WTC11 (cell line): ENCODE measurements at regions not wholly inside any gene's neighbourhood (a gene's known extent, or its start where the extent isn't known, plus 50 kb on each side); places are given as distances from the start of the nearest gene placed in this dataset.

ENCODE experiments used
- ATAC-seq: fragments of 200-7000 bp; cut with Tn5 transposase; 2 replicates; pipeline ENCODE4 v1.10.0; 2021; ENCODE audit warnings: mild to moderate bottlenecking, moderate library complexity
- CTCF ChIA-PET: fragments of 300-600 bp; sonication (Branson Sonifier 250); formaldehyde crosslinking; loops from one replicate; lab custom pipeline; 2021; ENCODE audit warnings: antibody characterized with exemption; lab: Charles Lee
- POLR2A ChIA-PET: fragments of 350-600 bp; sonication (Branson Sonifier 250); formaldehyde crosslinking; loops from one replicate; lab custom pipeline; 2021; ENCODE audit warnings: antibody characterized with exemption; lab: Charles Lee
- DNase-seq: peaks from one replicate; pipeline ENCODE4 v3.0.0; 2021; ENCODE audit warnings: low spot score
- H3K27ac Mint-ChIP-seq: 2 replicates; pipeline ENCODE4 v1.8.0; 2021; ENCODE audit warnings: mixed read lengths
- H3K27me3 Mint-ChIP-seq: 2 replicates; pipeline ENCODE4 v1.8.0; 2021; ENCODE audit warnings: low read depth, mild to moderate bottlenecking, moderate library complexity, mixed read lengths
- H3K36me3 Mint-ChIP-seq: 2 replicates; pipeline ENCODE4 v1.8.0; 2021; ENCODE audit warnings: mixed read lengths
- H3K4me1 Mint-ChIP-seq: 2 replicates; pipeline ENCODE4 v1.8.0; 2022; ENCODE audit warnings: mixed read lengths
- H3K4me3 Mint-ChIP-seq: 2 replicates; pipeline ENCODE4 v1.8.0; 2021; ENCODE audit warnings: mild to moderate bottlenecking, moderate library complexity, mixed read lengths
- H3K9me3 Mint-ChIP-seq: 2 replicates; pipeline ENCODE4 v1.8.0; 2021; ENCODE audit warnings: mixed read lengths
- CTCF ChIP-seq: fragments of 200-600 bp; IDR thresholded peaks from 2 replicates; pipeline ENCODE4 v1.8.0; 2022; ENCODE audit warnings: antibody characterized with exemption
- E2F1 ChIP-seq: sonication (generic); formaldehyde crosslinking; IDR thresholded peaks from 2 replicates; pipeline ENCODE4 v1.8.0; 2022; ENCODE audit warnings: mild to moderate bottlenecking, missing genetic modification reagents
- E2F5 ChIP-seq: sonication (generic); formaldehyde crosslinking; IDR thresholded peaks from 2 replicates; pipeline ENCODE4 v1.8.1; 2022; ENCODE audit warnings: mild to moderate bottlenecking, moderate library complexity, missing genetic modification reagents
- FOXJ3 ChIP-seq: sonication (generic); formaldehyde crosslinking; IDR thresholded peaks from 2 replicates; pipeline ENCODE4 v1.9.0; 2021; ENCODE audit warnings: missing genetic modification reagents, mild to moderate bottlenecking, borderline replicate concordance
- GABPB1 ChIP-seq: sonication (generic); formaldehyde crosslinking; IDR thresholded peaks from 2 replicates; pipeline ENCODE4 v1.8.1; 2023; ENCODE audit warnings: mild to moderate bottlenecking, missing genetic modification reagents
- GTF2I ChIP-seq: fragments of 250-450 bp; sonication (Bioruptor Pico); conservative IDR thresholded peaks from 2 replicates; pipeline ENCODE4 v1.4.0; 2021; ENCODE audit warnings: mild to moderate bottlenecking
- JAZF1 ChIP-seq: fragments of 250-450 bp; sonication (Bioruptor Pico); IDR thresholded peaks from 2 replicates; pipeline ENCODE4 v1.9.0; 2021; ENCODE audit warnings: moderate library complexity, mild to moderate bottlenecking, inconsistent platforms
- JUN ChIP-seq: sonication (generic); formaldehyde crosslinking; IDR thresholded peaks from 2 replicates; pipeline ENCODE4 v1.8.0; 2023; ENCODE audit warnings: mild to moderate bottlenecking, missing genetic modification reagents
- KAT7 ChIP-seq: sonication (generic); formaldehyde crosslinking; IDR thresholded peaks from 2 replicates; pipeline ENCODE4 v1.8.1; 2023; ENCODE audit warnings: missing genetic modification reagents, mild to moderate bottlenecking, borderline replicate concordance
- OVOL2 ChIP-seq: fragments of 250-450 bp; sonication (Bioruptor Pico); IDR thresholded peaks from 2 replicates; pipeline ENCODE4 v1.9.0; 2021; ENCODE audit warnings: mild to moderate bottlenecking, borderline replicate concordance
- PRRX2 ChIP-seq: fragments of 250-450 bp; sonication (Bioruptor Pico); IDR thresholded peaks from 2 replicates; pipeline ENCODE4 v1.8.0; 2021; ENCODE audit warnings: mild to moderate bottlenecking
- SP1 ChIP-seq: sonication (generic); formaldehyde crosslinking; conservative IDR thresholded peaks from 2 replicates; pipeline ENCODE4 v1.8.1; 2022; ENCODE audit warnings: missing genetic modification reagents
- TP53 ChIP-seq: sonication (generic); formaldehyde crosslinking; IDR thresholded peaks from 2 replicates; pipeline ENCODE4 v1.8.1; 2023; ENCODE audit warnings: mild to moderate bottlenecking, missing genetic modification reagents
- USF2 ChIP-seq: sonication (generic); formaldehyde crosslinking; IDR thresholded peaks from 2 replicates; pipeline ENCODE4 v1.8.1; 2023; ENCODE audit warnings: mild to moderate bottlenecking, missing genetic modification reagents, moderate library complexity
- ZNF121 ChIP-seq: sonication (generic); formaldehyde crosslinking; IDR thresholded peaks from 2 replicates; pipeline ENCODE4 v1.8.0; 2023; ENCODE audit warnings: missing genetic modification reagents
- ZNF512 ChIP-seq: sonication (generic); formaldehyde crosslinking; IDR thresholded peaks from 2 replicates; pipeline ENCODE4 v1.8.1; 2022; ENCODE audit warnings: missing genetic modification reagents, borderline replicate concordance
- ZNF671 ChIP-seq: fragments of 250-450 bp; sonication (Bioruptor Pico); IDR thresholded peaks from 2 replicates; pipeline ENCODE4 v1.8.0; 2021; ENCODE audit warnings: mild to moderate bottlenecking

GRCh38 chr2:47235132-47235531 is 58.8 kb upstream of the CALM2 start:
- Mint-ChIP-seq H3K4me3 (no peak overlapping the region), H3K9me3 (no peaks in the 10 kb centered on the region), H3K4me1 (peaks cover 47% of the 10 kb centered on the region), H3K27me3 (peaks cover 5% of the 10 kb centered on the region; the same call in 1 of the 2 replicates), H3K27ac (no peak overlapping the region), H3K36me3 (no peaks in the 10 kb centered on the region)
- ATAC-seq (no peak), DNase-seq (no peak)
- TF ChIP-seq FOXJ3 (CRISPR knock-in tag) (no peak), PRRX2 (CRISPR knock-in tag) (no peak), JUN (CRISPR knock-in tag) (no peak), CTCF (no peak), TP53 (CRISPR knock-in tag) (no peak)
- CTCF ChIA-PET, result no interaction called here
- POLR2A ChIA-PET, result no interaction called here

- Mint-ChIP-seq H3K9me3 (no peaks in the 10 kb centered on the region), H3K27ac (no peak overlapping the region), H3K4me1 (peaks cover 41% of the 10 kb centered on the region), H3K27me3 (peaks cover 5% of the 10 kb centered on the region; the same call in 1 of the 2 replicates), H3K36me3 (no peaks in the 10 kb centered on the region), H3K4me3 (no peak overlapping the region)
- ChIA-PET CTCF (no interaction called here), POLR2A (no interaction called here)
- DNase-seq, result no peak
- ATAC-seq, result no peak
- TF ChIP-seq E2F1, result no peak
- TF ChIP-seq ZNF671 (CRISPR knock-in tag), result no peak
- TF ChIP-seq KAT7 (CRISPR knock-in tag), result no peak
- TF ChIP-seq ZNF512, result no peak
- TF ChIP-seq E2F5 (CRISPR knock-in tag), result no peak
- no peak for TF ChIP-seq USF2 (CRISPR knock-in tag)
- no peak for TF ChIP-seq SP1 (CRISPR knock-in tag)
- TF ChIP-seq JAZF1 (CRISPR knock-in tag), result no peak
- no peak for TF ChIP-seq GTF2I
- TF ChIP-seq ZNF121 (CRISPR knock-in tag), result no peak
- TF ChIP-seq, all 79 proteins: peak for 0
Observed at GRCh38 chr2:47234456-47234855, 58.1 kb upstream of the CALM2 start.

- Mint-ChIP-seq H3K4me3 (no peak overlapping the region), H3K27ac (no peak overlapping the region), H3K27me3 (peaks cover 5% of the 10 kb centered on the region; the same call in 1 of the 2 replicates), H3K4me1 (peaks cover 28% of the 10 kb centered on the region), H3K36me3 (no peaks in the 10 kb centered on the region), H3K9me3 (no peaks in the 10 kb centered on the region)
- ATAC-seq, result no peak
- ChIA-PET CTCF (interaction anchor here (0.6 kb wide), 1 partner anchor 31 kb away, joined by 3 read pairs; no protein-coding TSS in a partner anchor), POLR2A (no interaction called here)
- no peak for TF ChIP-seq OVOL2
- TF ChIP-seq GABPB1 (CRISPR knock-in tag), result peak; percentile 58; the same call in 1 of the 2 replicates
- no peak for DNase-seq
Observed at GRCh38 chr2:47232738-47233415, 56.6 kb upstream of the CALM2 start.
